Osteocyte (in vitro differentiated cells): ENCODE measurements at regions not wholly inside any gene's neighbourhood (a gene's known extent, or its start where the extent isn't known, plus 50 kb on each side); places are given as distances from the start of the nearest gene placed in this dataset.

Experiments
- DNase-seq: peaks from one replicate; pipeline ENCODE4 v3.0.0; 2021; ENCODE audit warnings: mixed read lengths; ENCODE audit not compliant: unreplicated experiment; ENCODE audit errors: extremely low spot score
- H3K27ac Mint-ChIP-seq: one replicate; pipeline ENCODE4 v1.8.0; 2021; ENCODE audit warnings: mild to moderate bottlenecking, mixed read lengths; ENCODE audit not compliant: unreplicated experiment
- H3K27me3 Mint-ChIP-seq: one replicate; pipeline ENCODE4 v1.8.0; 2021; ENCODE audit warnings: mixed read lengths; ENCODE audit not compliant: unreplicated experiment
- H3K36me3 Mint-ChIP-seq: one replicate; pipeline ENCODE4 v1.8.0; 2021; ENCODE audit warnings: mixed read lengths; ENCODE audit not compliant: unreplicated experiment
- H3K4me1 Mint-ChIP-seq: one replicate; pipeline ENCODE4 v1.8.0; 2021; ENCODE audit warnings: mixed read lengths; ENCODE audit not compliant: unreplicated experiment
- H3K4me3 Mint-ChIP-seq: one replicate; pipeline ENCODE4 v1.8.0; 2021; ENCODE audit warnings: mild to moderate bottlenecking, moderate library complexity, mixed read lengths; ENCODE audit not compliant: unreplicated experiment
- H3K9me3 Mint-ChIP-seq: one replicate; pipeline ENCODE4 v1.8.0; 2021; ENCODE audit warnings: mixed read lengths; ENCODE audit not compliant: unreplicated experiment
- CTCF ChIP-seq: fragments of 200-600 bp; sonication (generic); IDR thresholded peaks from 2 replicates; pipeline ENCODE4 v1.5.0; 2021; ENCODE audit warnings: antibody characterized with exemption, mild to moderate bottlenecking, moderate library complexity

DNA sequence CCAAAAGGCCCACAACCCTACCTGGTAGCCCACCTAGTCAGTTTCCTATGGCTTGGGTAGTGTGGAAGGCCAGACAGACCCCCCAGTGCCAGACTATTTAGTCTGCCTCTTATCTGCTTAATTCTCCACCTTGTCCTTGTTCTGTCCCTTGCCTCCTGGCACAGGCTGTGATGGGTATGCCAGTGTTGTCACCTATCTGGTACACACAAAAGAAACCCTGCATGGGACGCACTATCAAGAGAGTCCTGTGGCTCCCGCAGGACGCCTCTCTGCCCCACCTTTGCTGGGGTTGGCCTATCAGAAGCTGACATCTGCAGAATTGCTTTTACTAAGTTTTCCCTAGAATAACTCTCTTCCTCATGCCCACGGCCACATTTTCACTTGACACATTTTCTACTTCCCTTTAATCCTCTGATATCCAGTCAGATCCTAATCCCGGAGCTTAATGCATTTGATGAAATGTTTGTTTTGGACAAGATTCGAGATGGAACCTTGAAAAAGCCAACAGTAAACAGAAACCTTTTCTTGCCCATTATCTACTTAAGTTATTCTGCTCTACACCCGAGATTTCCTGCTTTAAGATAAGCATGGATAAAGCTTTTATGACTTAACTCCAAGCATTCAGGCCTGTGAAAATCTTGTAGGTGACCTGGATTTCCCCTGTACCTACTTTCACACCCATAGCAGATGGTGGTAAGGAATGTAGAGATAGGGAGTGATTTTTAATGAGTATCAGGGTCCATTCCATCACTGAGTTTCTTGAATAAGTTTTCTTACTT is 468.5 kb downstream of the ZNF608 start:
- TF ChIP-seq CTCF = no peak
- no peak overlapping the region for H3K27ac Mint-ChIP-seq
- H3K9me3 Mint-ChIP-seq = no peaks in the 10 kb centered on the region
- H3K27me3 Mint-ChIP-seq = no peaks in the 10 kb centered on the region
- H3K4me3 Mint-ChIP-seq = no peak overlapping the region
- no peaks in the 10 kb centered on the region for H3K36me3 Mint-ChIP-seq
- H3K4me1 Mint-ChIP-seq = peaks cover 7% of the 10 kb centered on the region
- no peak for DNase-seq

DNA sequence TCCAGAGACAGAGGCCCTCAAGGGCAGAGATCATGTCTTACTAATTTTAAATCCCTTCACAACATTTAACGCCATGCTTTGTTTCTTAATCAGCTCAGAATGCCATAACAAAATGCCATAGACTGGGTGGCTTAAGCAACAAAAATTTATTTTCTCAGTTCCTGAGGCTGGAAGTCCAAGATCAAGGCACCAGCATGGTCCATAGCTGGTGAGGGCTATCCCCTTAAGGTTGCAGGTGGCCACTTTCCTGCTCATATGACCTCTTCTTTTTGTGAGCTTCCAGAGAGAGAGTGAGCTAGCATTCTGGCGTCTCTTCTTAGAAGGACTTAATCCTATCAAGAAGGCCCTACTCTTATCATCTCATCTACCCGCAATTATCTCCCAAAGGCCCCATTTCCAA is 470.3 kb downstream of the ZNF608 start:
- Mint-ChIP-seq H3K4me3 (no peak overlapping the region), H3K27ac (no peak overlapping the region), H3K9me3 (no peaks in the 10 kb centered on the region)

GRCh38 chr5:124274949-124275348 is 471.5 kb downstream of the ZNF608 start:
- TF ChIP-seq CTCF = no peak
- Mint-ChIP-seq H3K4me3 (no peak overlapping the region), H3K27ac (no peak overlapping the region), H3K27me3 (no peaks in the 10 kb centered on the region), H3K9me3 (no peaks in the 10 kb centered on the region), H3K36me3 (no peaks in the 10 kb centered on the region), H3K4me1 (peaks cover 7% of the 10 kb centered on the region)
- no peak for DNase-seq

More for the DNA sequence above, 470.3 kb downstream of the ZNF608 start:
- H3K36me3 Mint-ChIP-seq = no peaks in the 10 kb centered on the region
- no peaks in the 10 kb centered on the region for H3K27me3 Mint-ChIP-seq
- no peak for TF ChIP-seq CTCF
- DNase-seq = no peak
- peaks cover 7% of the 10 kb centered on the region for H3K4me1 Mint-ChIP-seq

DNA sequence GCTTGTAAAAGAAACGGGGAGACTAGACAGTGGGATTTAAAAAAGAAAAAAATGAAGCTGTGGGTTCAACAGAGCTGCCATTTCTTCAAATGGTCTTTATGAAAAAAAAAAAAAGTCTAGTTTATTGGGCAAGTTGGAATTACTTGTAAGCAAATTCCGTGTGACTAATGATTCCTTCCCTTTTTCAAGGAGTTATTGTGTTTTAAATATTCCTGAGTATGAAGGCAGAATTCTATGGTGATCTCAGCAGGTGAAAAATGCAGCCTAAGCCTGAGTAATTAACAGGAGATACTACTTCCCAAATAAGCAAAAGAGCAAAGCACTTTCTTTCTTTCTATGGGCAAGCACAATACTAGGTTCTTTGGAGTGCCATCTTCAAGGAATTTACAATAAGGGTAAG is 481.9 kb downstream of the ZNF608 start:
- no peaks in the 10 kb centered on the region for H3K36me3 Mint-ChIP-seq
- no peak for DNase-seq

More for the DNA sequence above, 481.9 kb downstream of the ZNF608 start:
- no peak for TF ChIP-seq CTCF
- Mint-ChIP-seq H3K9me3 (no peaks in the 10 kb centered on the region), H3K27me3 (peaks cover 4% of the 10 kb centered on the region), H3K27ac (no peak overlapping the region), H3K4me3 (no peak overlapping the region), H3K4me1 (no peaks in the 10 kb centered on the region)
